CD14-positive monocyte (primary cell): ENCODE measurements at regions not wholly inside any gene's neighbourhood (a gene's known extent, or its start where the extent isn't known, plus 50 kb on each side); places are given as distances from the start of the nearest gene placed in this dataset.

Experiments
- DNase-seq, 3 donors: peaks; one replicate each; pipeline ENCODE4 v3.0.0-alpha.2; 2011 to 2022
- H2AFZ ChIP-seq: 2 replicates; pipeline ENCODE4 v1.6.0; 2012; ENCODE audit warnings: mild to moderate bottlenecking, low read depth, low read length, inconsistent platforms; ENCODE audit not compliant: insufficient read depth, poor library complexity, severe bottlenecking
- H3K27ac ChIP-seq, 2 donors: 1 replicate in 1 of 2; 2 replicates in 1 of 2; pipeline ENCODE4 v1.5.1; 2012 to 2013; ENCODE audit warnings: low read length in 2 of 2, control low read depth in 1 of 2, inconsistent platforms in 1 of 2, low read depth in 1 of 2, mild to moderate bottlenecking in 1 of 2
- H3K27me3 ChIP-seq, 2 donors: one replicate each; pipeline versions ENCODE4 v1.6.0 to v1.6.1; 2011 to 2013; ENCODE audit warnings: low read length in 2 of 2; ENCODE audit not compliant: control insufficient read depth in 2 of 2, insufficient read depth in 2 of 2
- H3K36me3 ChIP-seq, 2 donors: replicated peaks in 1 of 2; 1 replicate in 1 of 2; 2 replicates in 1 of 2; pipeline versions ENCODE4 v1.5.1 to v1.6.1; 2012 to 2013; ENCODE audit warnings: low read length in 2 of 2, control low read depth in 1 of 2, inconsistent platforms in 1 of 2, mild to moderate bottlenecking in 1 of 2; ENCODE audit not compliant: insufficient read depth in 2 of 2, control insufficient read depth in 1 of 2
- H3K4me1 ChIP-seq, 2 donors: 1 replicate in 1 of 2; 2 replicates in 1 of 2; pipeline versions ENCODE4 v1.5.1 to v1.6.1; 2012 to 2013; ENCODE audit warnings: low read length in 2 of 2, control low read depth in 1 of 2, inconsistent platforms in 1 of 2, mild to moderate bottlenecking in 1 of 2, moderate library complexity in 1 of 2; ENCODE audit not compliant: insufficient read depth in 2 of 2, control insufficient read depth in 1 of 2
- H3K4me2 ChIP-seq: replicated peaks from 2 replicates; pipeline ENCODE3; 2012; ENCODE audit warnings: low read length, moderate library complexity, mild to moderate bottlenecking; ENCODE audit not compliant: poor library complexity, severe bottlenecking; ENCODE audit errors: extremely low read depth
- H3K4me3 ChIP-seq, 3 experiments: fragments of 200-600 bp in 1 of 3; sonication (generic) in 1 of 3; replicated peaks in 1 of 3; 1 replicate in 2 of 3; 2 replicates in 1 of 3; pipeline ENCODE4 v1.5.1; 2011 to 2013; ENCODE audit warnings: low read length in 3 of 3, mild to moderate bottlenecking in 3 of 3, control low read depth in 2 of 3, low read depth in 2 of 3, inconsistent platforms in 1 of 3, moderate library complexity in 1 of 3
- H3K79me2 ChIP-seq: 2 replicates; pipeline ENCODE4 v1.6.0; 2012; ENCODE audit warnings: mild to moderate bottlenecking, control low read depth, inconsistent platforms, low read length, moderate library complexity; ENCODE audit not compliant: insufficient read depth
- H3K9ac ChIP-seq: 2 replicates; pipeline ENCODE4 v1.6.0; 2017; ENCODE audit warnings: low read length, mild to moderate bottlenecking; ENCODE audit not compliant: insufficient read depth, poor library complexity, severe bottlenecking
- H3K9me3 ChIP-seq, 2 donors: replicated peaks in 1 of 2; 1 replicate in 1 of 2; 2 replicates in 1 of 2; pipeline versions ENCODE4 v1.5.1 to v1.6.1; 2012 to 2013; ENCODE audit warnings: low read length in 2 of 2, control low read depth in 1 of 2; ENCODE audit not compliant: control insufficient read depth in 1 of 2, insufficient read depth in 1 of 2
- H4K20me1 ChIP-seq: 2 replicates; pipeline ENCODE4 v1.6.0; 2012; ENCODE audit warnings: mild to moderate bottlenecking, low read length, control low read depth, moderate library complexity; ENCODE audit not compliant: insufficient read depth
- H3K27ac Mint-ChIP-seq, 7 donors: one replicate each; pipeline ENCODE4 v1.8.0; 2020; ENCODE audit warnings: mild to moderate bottlenecking in 7 of 7, mixed read lengths in 7 of 7, moderate library complexity in 6 of 7, inconsistent platforms in 2 of 7
- H3K27me3 Mint-ChIP-seq, 3 donors: one replicate each; pipeline ENCODE4 v1.8.0; 2021 to 2022; ENCODE audit warnings: low read depth in 3 of 3, mild to moderate bottlenecking in 3 of 3, mixed read lengths in 3 of 3, moderate library complexity in 3 of 3, inconsistent platforms in 1 of 3
- H3K36me3 Mint-ChIP-seq, 2 donors: one replicate each; pipeline ENCODE4 v1.8.0; 2020; ENCODE audit warnings: mixed read lengths in 2 of 2, inconsistent platforms in 1 of 2, mild to moderate bottlenecking in 1 of 2
- H3K4me1 Mint-ChIP-seq: one replicate; pipeline ENCODE4 v1.8.0; 2020; ENCODE audit warnings: mild to moderate bottlenecking, mixed read lengths
- H3K4me3 Mint-ChIP-seq, 2 donors: one replicate each; pipeline ENCODE4 v1.8.0; 2020; ENCODE audit warnings: mild to moderate bottlenecking in 2 of 2, mixed read lengths in 2 of 2, moderate library complexity in 1 of 2
- H3K9me3 Mint-ChIP-seq, 7 donors: one replicate each; pipeline ENCODE4 v1.8.0; 2020 to 2022; ENCODE audit warnings: mixed read lengths in 7 of 7, mild to moderate bottlenecking in 6 of 7, moderate library complexity in 6 of 7, inconsistent platforms in 2 of 7
- CTCF ChIP-seq: fragments of 200-600 bp; IDR thresholded peaks from one replicate; pipeline ENCODE4 v1.8.0; 2022; ENCODE audit warnings: antibody characterized with exemption, mild to moderate bottlenecking
- WGBS: methylation state at CpG from one replicate; pipeline ENCODE4 v1.1.5; 2013; ENCODE audit warnings: missing lambda C conversion rate; ENCODE audit not compliant: insufficient coverage; 5-methylcytosine and 5-hydroxymethylcytosine counted together
- intact Hi-C, 2 donors: fragments of 100-400 bp; cut with micrococcal nuclease; formaldehyde crosslinking; loops; one replicate each; pipeline versions ENCODE4 v1.15.0 to v1.15.1; 2023

- no peaks in the 10 kb centered on the region for H3K9me3 ChIP-seq
- no peak for TF ChIP-seq CTCF
- no peak overlapping the region for H3K27ac Mint-ChIP-seq
- no peak overlapping the region for H3K4me3 ChIP-seq
- H3K79me2 ChIP-seq, result no peaks in the 10 kb centered on the region
- H3K9me3 Mint-ChIP-seq, result peaks cover 0 to 3% (median 0%) of the 10 kb centered on the region in 7 donors
- H3K27me3 ChIP-seq, result no peaks in the 10 kb centered on the region
- no peaks in the 10 kb centered on the region for H3K4me1 Mint-ChIP-seq
- 91% methylated on average over 12 of the region's 12 CpGs for WGBS
- H2AFZ ChIP-seq, result no peak overlapping the region
- no peak for DNase-seq
- no peak overlapping the region for H3K4me2 ChIP-seq
- no peaks in the 10 kb centered on the region for H3K36me3 Mint-ChIP-seq
- H3K27ac ChIP-seq, result no peak overlapping the region
- no peaks in the 10 kb centered on the region for H3K4me1 ChIP-seq
- H3K27me3 Mint-ChIP-seq, result peaks cover 0 to 2% (median 0%) of the 10 kb centered on the region in 3 donors
- no peaks in the 10 kb centered on the region for H3K36me3 ChIP-seq
- no peak overlapping the region for H3K4me3 Mint-ChIP-seq
- intact Hi-C loops, result no loop called here
- H3K9ac ChIP-seq, result no peak overlapping the region
- H4K20me1 ChIP-seq, result no peaks in the 10 kb centered on the region
Measured at GRCh38 chr14:106199097-106199496, 672.7 kb downstream of the TMEM121 start.

GRCh38 chr14:106200541-106201315, 674.3 kb downstream of the TMEM121 start:
- Mint-ChIP-seq H3K4me3 (no peak overlapping the region), H3K36me3 (no peaks in the 10 kb centered on the region), H3K9me3 (peaks cover 0 to 4% (median 0%) of the 10 kb centered on the region in 7 donors), H3K4me1 (no peaks in the 10 kb centered on the region), H3K27me3 (peaks cover 0 to 2% (median 2%) of the 10 kb centered on the region in 3 donors), H3K27ac (no peak overlapping the region)
- Histone ChIP-seq H3K4me2 (no peak overlapping the region), H4K20me1 (no peaks in the 10 kb centered on the region), H3K4me1 (no peaks in the 10 kb centered on the region), H3K27ac (no peak overlapping the region), H3K27me3 (no peaks in the 10 kb centered on the region), H3K4me3 (no peak overlapping the region), H3K79me2 (no peaks in the 10 kb centered on the region), H3K36me3 (no peaks in the 10 kb centered on the region), H2AFZ (no peak overlapping the region), H3K9me3 (no peaks in the 10 kb centered on the region), H3K9ac (no peak overlapping the region)
- no peak for TF ChIP-seq CTCF
- intact Hi-C loops, result no loop called here
- 93% methylated on average over 19 of the region's 25 CpGs for WGBS
- DNase-seq, result no peak
